LNCaP clone FGC (cell line): ENCODE measurements at regions not wholly inside any gene's neighbourhood (a gene's known extent, or its start where the extent isn't known, plus 50 kb on each side); places are given as distances from the start of the nearest gene placed in this dataset.

ENCODE experiments used
- DNase-seq: peaks from one replicate; pipeline ENCODE4 v3.0.0-alpha.2; 2011; ENCODE audit warnings: low read depth
- H3K4me3 ChIP-seq: 2 replicates; pipeline ENCODE4 v1.5.1; 2011; ENCODE audit warnings: mild to moderate bottlenecking, low read depth, low read length, control low read depth
- CTCF ChIP-seq: IDR thresholded peaks from 2 replicates; pipeline ENCODE4 v1.5.1; 2012; ENCODE audit warnings: mild to moderate bottlenecking; ENCODE audit not compliant: control insufficient read depth, insufficient read depth; ENCODE audit errors: extremely low read depth

- DNase-seq: no peak
- no peak overlapping the region for H3K4me3 ChIP-seq
- no peak for TF ChIP-seq CTCF
Observed at GRCh38 chr1:209324901-209325871, 258.3 kb upstream of the CAMK1G start.

- DNase-seq: no peak
- no peak overlapping the region for H3K4me3 ChIP-seq
- no peak for TF ChIP-seq CTCF
Observed at GRCh38 chr1:209326076-209326475, 257.4 kb upstream of the CAMK1G start.

- no peak overlapping the region for H3K4me3 ChIP-seq
- DNase-seq: no peak
- no peak for TF ChIP-seq CTCF
Observed at GRCh38 chr1:209326831-209327230, 256.7 kb upstream of the CAMK1G start.

- no peak overlapping the region for H3K4me3 ChIP-seq
- TF ChIP-seq CTCF: no peak
- DNase-seq: no peak
Observed at GRCh38 chr1:209328196-209328595, 255.3 kb upstream of the CAMK1G start.

GRCh38 chr1:209335178-209335577 is 248.3 kb upstream of the CAMK1G start:
- H3K4me3 ChIP-seq: no peak overlapping the region
- no peak for DNase-seq
- peak; percentile 76 for TF ChIP-seq CTCF

GRCh38 chr1:209341146-209341545 is 242.4 kb upstream of the CAMK1G start:
- H3K4me3 ChIP-seq: no peak overlapping the region
- TF ChIP-seq CTCF: no peak
- no peak for DNase-seq
